Testis (tissue), 2 donors: ENCODE measurements at regions not wholly inside any gene's neighbourhood (a gene's known extent, or its start where the extent isn't known, plus 50 kb on each side); places are given as distances from the start of the nearest gene placed in this dataset.

Experiments used
- CTCF ChIP-seq, 3 experiments: fragments of 450-650 bp in 2 of 3; fragments of 200-600 bp in 1 of 3; sonication (generic) in 1 of 3; IDR thresholded peaks; one replicate each; pipeline ENCODE4 v1.5.1; 2016 to 2019; ENCODE audit warnings: antibody characterized with exemption in 3 of 3, mild to moderate bottlenecking in 2 of 3, moderate library complexity in 1 of 3
- POLR2A ChIP-seq: fragments of 450-650 bp; IDR thresholded peaks from one replicate; pipeline ENCODE4 v1.6.1; 2017; ENCODE audit warnings: antibody characterized with exemption, mild to moderate bottlenecking, moderate library complexity

- TF ChIP-seq CTCF (IDR thresholded peaks at IDR 0.05), result no peak
- no peak for TF ChIP-seq POLR2A
These were observed 457.3 kb upstream of the ID2 start for GRCh38 chr2:8224347-8225190.
